Activated CD4-positive, alpha-beta T cell treated with anti-CD3 and anti-CD28 coated beads for 36 hours (primary cell): ENCODE measurements at regions not wholly inside any gene's neighbourhood (a gene's known extent, or its start where the extent isn't known, plus 50 kb on each side); places are given as distances from the start of the nearest gene placed in this dataset.
"Not testable (repeated sequence)": the region's sequence is repeated elsewhere in the genome, so short reads cannot be mapped to it uniquely, and the experiment has no call there.

ENCODE experiments used
- ATAC-seq: fragments of 200-7000 bp; cut with Tn5 transposase; one replicate; pipeline ENCODE4 v1.10.0; 2021; ENCODE audit warnings: mild to moderate bottlenecking, moderate library complexity
- CTCF ChIA-PET: fragments of 350-600 bp; sonication (Branson Sonifier 250); formaldehyde crosslinking; loops from one replicate; lab custom pipeline; 2021; ENCODE audit warnings: antibody characterized with exemption; lab: Charles Lee
- POLR2A ChIA-PET: fragments of 350-600 bp; sonication (Branson Sonifier 250); formaldehyde crosslinking; loops from one replicate; lab custom pipeline; 2021; ENCODE audit warnings: antibody characterized with exemption, inconsistent platforms; lab: Charles Lee
- DNase-seq: peaks from one replicate; pipeline ENCODE4 v3.0.0-alpha.2; 2020
- H3K27ac Mint-ChIP-seq: one replicate; pipeline ENCODE4 v1.8.0; 2021; ENCODE audit warnings: mixed read lengths
- H3K27me3 Mint-ChIP-seq: one replicate; pipeline ENCODE4 v1.8.0; 2021; ENCODE audit warnings: mixed read lengths
- H3K36me3 Mint-ChIP-seq: one replicate; pipeline ENCODE4 v1.8.0; 2021; ENCODE audit warnings: low read depth, mixed read lengths
- H3K4me1 Mint-ChIP-seq: one replicate; pipeline ENCODE4 v1.8.0; 2021; ENCODE audit warnings: mixed read lengths
- H3K4me3 Mint-ChIP-seq: one replicate; pipeline ENCODE4 v1.8.0; 2021; ENCODE audit warnings: mild to moderate bottlenecking, moderate library complexity, mixed read lengths
- H3K9me3 Mint-ChIP-seq: one replicate; pipeline ENCODE4 v1.8.0; 2021; ENCODE audit warnings: low read depth, mixed read lengths
- intact Hi-C, 2 experiments: fragments of 100-400 bp; cut with DNase I in 1 of 2; cut with micrococcal nuclease in 1 of 2; formaldehyde crosslinking; loops; one replicate each; pipeline versions ENCODE4 v1.14.2 to v1.15.1; 2022 to 2024; cut with DNase I, micrococcal nuclease

- Mint-ChIP-seq H3K27me3 (no peaks in the 10 kb centered on the region), H3K27ac (no peak overlapping the region), H3K36me3 (no peaks in the 10 kb centered on the region), H3K9me3 (no peaks in the 10 kb centered on the region), H3K4me1 (peaks cover 9% of the 10 kb centered on the region), H3K4me3 (no peak overlapping the region)
- no peak for DNase-seq
- ATAC-seq: no peak
- intact Hi-C loops: no loop called here
- CTCF ChIA-PET: interaction anchor here (1.1 kb wide), 1 partner anchor 19 kb away, joined by 4 read pairs; no protein-coding TSS in a partner anchor
- POLR2A ChIA-PET: interaction anchor here (0.7 kb wide), 1 partner anchor 189 kb away, joined by 3 read pairs; no protein-coding TSS in a partner anchor
These were observed 142.6 kb upstream of the FHL2 start for GRCh38 chr2:105541189-105542050.

- DNase-seq (no peak), ATAC-seq (no peak)
- H3K4me1 Mint-ChIP-seq: peaks cover 1% of the 10 kb centered on the region
- peaks cover under 1% of the 10 kb centered on the region for H3K27me3 Mint-ChIP-seq
- no peaks in the 10 kb centered on the region for H3K36me3 Mint-ChIP-seq
- H3K27ac Mint-ChIP-seq: no peak overlapping the region
- H3K4me3 Mint-ChIP-seq: no peak overlapping the region
- POLR2A ChIA-PET: interaction anchor here (0.7 kb wide), 1 partner anchor 188 kb away, joined by 3 read pairs; no protein-coding TSS in a partner anchor
- H3K9me3 Mint-ChIP-seq: no peaks in the 10 kb centered on the region
- CTCF ChIA-PET: interaction anchor here (1.1 kb wide), 1 partner anchor 18 kb away, joined by 4 read pairs; no protein-coding TSS in a partner anchor
- intact Hi-C loops: no loop called here
These were observed 141.8 kb upstream of the FHL2 start for GRCh38 chr2:105540642-105541041.

- H3K27me3 Mint-ChIP-seq: peaks cover 3% of the 10 kb centered on the region
- CTCF ChIA-PET: interaction anchor here (0.6 to 0.9 kb wide), 3 partner anchors 18 to 389 kb away, joined by 3 to 4 read pairs (median 3); no protein-coding TSS in a partner anchor
- ATAC-seq: no peak
These were observed 140.5 kb upstream of the FHL2 start for GRCh38 chr2:105539331-105539730.

GRCh38 chr2:105538840-105539239 lies 140.0 kb upstream of the FHL2 start:
- POLR2A ChIA-PET: no interaction called here
- Mint-ChIP-seq H3K9me3 (no peaks in the 10 kb centered on the region), H3K27ac (no peak overlapping the region), H3K4me1 (no peaks in the 10 kb centered on the region), H3K36me3 (no peaks in the 10 kb centered on the region), H3K27me3 (peaks cover 3% of the 10 kb centered on the region), H3K4me3 (no peak overlapping the region)
- DNase-seq (no peak), ATAC-seq (no peak)
- CTCF ChIA-PET: interaction anchor here (0.9 kb wide), 2 partner anchors 17 to 389 kb away, joined by 3 to 4 read pairs; no protein-coding TSS in a partner anchor
- intact Hi-C loops: no loop called here

More at GRCh38 chr2:105539331-105539730, 140.5 kb upstream of the FHL2 start:
- no peak for DNase-seq
- POLR2A ChIA-PET: no interaction called here
- intact Hi-C loops: no loop called here
- Mint-ChIP-seq H3K4me1 (no peaks in the 10 kb centered on the region), H3K36me3 (no peaks in the 10 kb centered on the region), H3K27ac (no peak overlapping the region), H3K4me3 (no peak overlapping the region), H3K9me3 (no peaks in the 10 kb centered on the region)

GRCh38 chr2:105537920-105538319 lies 139.1 kb upstream of the FHL2 start:
- intact Hi-C loops: no loop called here
- DNase-seq: no peak
- no peak overlapping the region for H3K4me3 Mint-ChIP-seq
- CTCF ChIA-PET: interaction anchor here (0.6 kb wide), 2 partner anchors 9 to 151 kb away, joined by 3 read pairs; no protein-coding TSS in a partner anchor
- no peak for ATAC-seq
- POLR2A ChIA-PET: no interaction called here
- no peak overlapping the region for H3K27ac Mint-ChIP-seq
- H3K27me3 Mint-ChIP-seq: peaks cover 3% of the 10 kb centered on the region
- H3K4me1 Mint-ChIP-seq: no peaks in the 10 kb centered on the region
- H3K36me3 Mint-ChIP-seq: no peaks in the 10 kb centered on the region
- no peaks in the 10 kb centered on the region for H3K9me3 Mint-ChIP-seq

GRCh38 chr2:105537466-105537865 lies 138.6 kb upstream of the FHL2 start:
- Mint-ChIP-seq H3K4me1 (no peaks in the 10 kb centered on the region), H3K27me3 (peaks cover 3% of the 10 kb centered on the region), H3K27ac (no peak overlapping the region), H3K4me3 (no peak overlapping the region), H3K9me3 (no peaks in the 10 kb centered on the region), H3K36me3 (no peaks in the 10 kb centered on the region)
- POLR2A ChIA-PET: no interaction called here
- CTCF ChIA-PET: interaction anchor here (1.0 kb wide), 1 partner anchor 9 kb away, joined by 4 read pairs; no protein-coding TSS in a partner anchor
- DNase-seq: no peak
- intact Hi-C loops: no loop called here
- ATAC-seq: no peak

GRCh38 chr2:105536175-105536574 lies 137.3 kb upstream of the FHL2 start:
- ChIA-PET POLR2A (no interaction called here), CTCF (interaction anchor here (0.6 kb wide), 1 partner anchor 513 kb away, joined by 3 read pairs; no protein-coding TSS in a partner anchor)
- no peak overlapping the region for H3K27ac Mint-ChIP-seq
- H3K4me3 Mint-ChIP-seq: no peak overlapping the region
- H3K27me3 Mint-ChIP-seq: peaks cover 3% of the 10 kb centered on the region
- H3K36me3 Mint-ChIP-seq: no peaks in the 10 kb centered on the region
- intact Hi-C loops: no loop called here
- no peaks in the 10 kb centered on the region for H3K4me1 Mint-ChIP-seq
- no peaks in the 10 kb centered on the region for H3K9me3 Mint-ChIP-seq
- ATAC-seq (no peak), DNase-seq (no peak)

- POLR2A ChIA-PET, H3K9me3 Mint-ChIP-seq, H3K27ac Mint-ChIP-seq, H3K4me1 Mint-ChIP-seq, H3K36me3 Mint-ChIP-seq, ATAC-seq, intact Hi-C loops, H3K4me3 Mint-ChIP-seq, CTCF ChIA-PET, DNase-seq, H3K27me3 Mint-ChIP-seq: not testable (repeated sequence)
These were observed 130.4 kb upstream of the FHL2 start for GRCh38 chr2:105529258-105529657.

- H3K36me3 Mint-ChIP-seq: no peaks in the 10 kb centered on the region
- ChIA-PET CTCF (interaction anchor here (0.6 to 1.1 kb wide), 4 partner anchors 19 to 154 kb away, joined by 3 read pairs; no protein-coding TSS in a partner anchor), POLR2A (no interaction called here)
- no peaks in the 10 kb centered on the region for H3K9me3 Mint-ChIP-seq
- H3K27ac Mint-ChIP-seq: no peak overlapping the region
- H3K4me1 Mint-ChIP-seq: no peaks in the 10 kb centered on the region
- DNase-seq (no peak), ATAC-seq (no peak)
- no peaks in the 10 kb centered on the region for H3K27me3 Mint-ChIP-seq
- no peak overlapping the region for H3K4me3 Mint-ChIP-seq
- intact Hi-C loops: no loop called here
These were observed 127.4 kb upstream of the FHL2 start for GRCh38 chr2:105526000-105526925.

GRCh38 chr2:105525201-105525600 lies 126.3 kb upstream of the FHL2 start:
- Mint-ChIP-seq H3K27ac (no peak overlapping the region), H3K9me3 (no peaks in the 10 kb centered on the region), H3K4me1 (no peaks in the 10 kb centered on the region), H3K4me3 (no peak overlapping the region), H3K27me3 (no peaks in the 10 kb centered on the region), H3K36me3 (no peaks in the 10 kb centered on the region)
- POLR2A ChIA-PET: no interaction called here
- intact Hi-C loops: no loop called here
- DNase-seq (no peak), ATAC-seq (no peak)
- CTCF ChIA-PET: interaction anchor here (1.1 kb wide), 1 partner anchor 153 kb away, joined by 3 read pairs; no protein-coding TSS in a partner anchor

- H3K9me3 Mint-ChIP-seq: no peaks in the 10 kb centered on the region
- CTCF ChIA-PET: interaction anchor here (0.7 to 3.8 kb wide), 7 partner anchors 18 to 178 kb away, joined by 3 to 45 read pairs (median 5); no protein-coding TSS in a partner anchor
These were observed 123.8 kb upstream of the FHL2 start for GRCh38 chr2:105522645-105523044.

More at GRCh38 chr2:105522645-105523044, 123.8 kb upstream of the FHL2 start:
- POLR2A ChIA-PET: no interaction called here
- no peaks in the 10 kb centered on the region for H3K36me3 Mint-ChIP-seq
- no peak overlapping the region for H3K4me3 Mint-ChIP-seq
- intact Hi-C loops: no loop called here
- ATAC-seq (no peak), DNase-seq (no peak)
- H3K27ac Mint-ChIP-seq: no peak overlapping the region
- H3K4me1 Mint-ChIP-seq: no peaks in the 10 kb centered on the region
- no peaks in the 10 kb centered on the region for H3K27me3 Mint-ChIP-seq
